ENCODE measurements at regions not wholly inside any gene's neighbourhood (a gene's known extent, or its start where the extent isn't known, plus 50 kb on each side); places are given as distances from the start of the nearest gene placed in this dataset.
"Not testable (repeated sequence)": the region's sequence is repeated elsewhere in the genome, so short reads cannot be mapped to it uniquely, and the experiment has no call there.

DNA sequence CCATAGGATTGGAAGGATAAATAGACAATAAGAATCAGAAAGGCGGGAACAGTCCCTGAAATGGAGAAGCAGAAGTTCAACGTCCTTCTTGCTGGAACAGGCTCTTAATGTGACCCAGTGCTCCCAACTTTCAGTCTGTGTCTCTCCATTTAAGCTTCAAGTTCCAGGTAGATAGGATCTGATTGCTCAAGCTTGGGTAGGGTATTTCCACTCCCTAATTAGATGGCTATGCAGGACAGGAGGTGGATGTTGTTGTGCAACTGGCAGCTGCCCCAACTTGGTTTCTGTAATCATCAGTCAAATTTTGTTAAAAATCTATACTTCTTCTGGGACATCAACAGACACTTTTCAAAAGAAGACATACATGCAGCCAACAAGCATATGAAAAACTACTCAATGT lies 266.2 kb downstream of the C12orf75 start:
- intact Hi-C loops (cut with DNase I): no loop called here

DNA sequence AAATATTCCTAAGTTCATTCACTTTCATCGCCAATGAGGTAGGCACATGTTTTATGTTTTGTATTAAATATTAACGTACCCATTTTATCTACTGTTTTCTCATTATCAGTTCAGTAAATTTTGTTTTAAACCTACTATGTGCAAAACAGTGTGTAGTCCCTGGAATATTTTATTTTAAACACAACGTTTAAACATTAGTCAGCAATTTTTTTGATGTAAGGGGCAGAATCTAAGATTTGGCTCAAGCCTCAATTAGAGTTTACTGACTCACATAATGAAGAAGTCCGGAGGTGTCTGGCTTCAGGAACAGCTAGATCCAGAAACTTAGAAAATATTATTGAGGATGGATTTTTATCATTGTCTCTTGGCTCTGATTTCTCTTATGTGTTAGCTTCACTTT lies 267.5 kb downstream of the C12orf75 start:
- Histone ChIP-seq H3K27ac (replicated peaks in 1 of 4) (no peak overlapping the region), H3K4me1 (no peaks in the 10 kb centered on the region), H3K4me3 (no peak overlapping the region), H3K9me3 (no peaks in the 10 kb centered on the region), H3K27me3 (peaks cover 0 to 18% (median 0%) of the 10 kb centered on the region in 4 donors), H3K36me3 (no peaks in the 10 kb centered on the region)
- TF ChIP-seq, protein P1, sequence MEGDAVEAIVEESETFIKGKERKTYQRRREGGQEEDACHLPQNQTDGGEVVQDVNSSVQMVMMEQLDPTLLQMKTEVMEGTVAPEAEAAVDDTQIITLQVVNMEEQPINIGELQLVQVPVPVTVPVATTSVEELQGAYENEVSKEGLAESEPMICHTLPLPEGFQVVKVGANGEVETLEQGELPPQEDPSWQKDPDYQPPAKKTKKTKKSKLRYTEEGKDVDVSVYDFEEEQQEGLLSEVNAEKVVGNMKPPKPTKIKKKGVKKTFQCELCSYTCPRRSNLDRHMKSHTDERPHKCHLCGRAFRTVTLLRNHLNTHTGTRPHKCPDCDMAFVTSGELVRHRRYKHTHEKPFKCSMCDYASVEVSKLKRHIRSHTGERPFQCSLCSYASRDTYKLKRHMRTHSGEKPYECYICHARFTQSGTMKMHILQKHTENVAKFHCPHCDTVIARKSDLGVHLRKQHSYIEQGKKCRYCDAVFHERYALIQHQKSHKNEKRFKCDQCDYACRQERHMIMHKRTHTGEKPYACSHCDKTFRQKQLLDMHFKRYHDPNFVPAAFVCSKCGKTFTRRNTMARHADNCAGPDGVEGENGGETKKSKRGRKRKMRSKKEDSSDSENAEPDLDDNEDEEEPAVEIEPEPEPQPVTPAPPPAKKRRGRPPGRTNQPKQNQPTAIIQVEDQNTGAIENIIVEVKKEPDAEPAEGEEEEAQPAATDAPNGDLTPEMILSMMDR (IDR thresholded peaks at IDR 0.05): no peak
- no peak for TF ChIP-seq POLR2AphosphoS5 (IDR thresholded peaks at IDR 0.05)
- no peak for TF ChIP-seq EP300 (IDR thresholded peaks at IDR 0.05)
- TF ChIP-seq POLR2A (IDR thresholded peaks at IDR 0.05; ENCODE audit: low read depth): no peak
- no peak for DNase-seq (ENCODE audit: extremely low spot score)
- 93% methylated on average over 4 of the region's 4 CpGs for WGBS
- intact Hi-C loops (cut with DNase I): no loop called here

More for the DNA sequence above, 266.2 kb downstream of the C12orf75 start:
- H3K27ac ChIP-seq (replicated peaks in 1 of 4): no peak overlapping the region
- H3K36me3 ChIP-seq: no peaks in the 10 kb centered on the region
- TF ChIP-seq POLR2A (IDR thresholded peaks at IDR 0.05; ENCODE audit: low read depth) (no peak), EP300 (IDR thresholded peaks at IDR 0.05) (no peak), POLR2AphosphoS5 (IDR thresholded peaks at IDR 0.05) (no peak)
- TF ChIP-seq, protein P1 (IDR thresholded peaks at IDR 0.05): no peak
- H3K4me1 ChIP-seq: no peaks in the 10 kb centered on the region
- H3K4me3 ChIP-seq: no peak overlapping the region
- H3K27me3 ChIP-seq: peaks cover 0 to 18% (median 0%) of the 10 kb centered on the region in 4 donors
- WGBS: 90% methylated on average over 2 of the region's 2 CpGs
- H3K9me3 ChIP-seq: no peaks in the 10 kb centered on the region
- no peak for DNase-seq (ENCODE audit: extremely low spot score)

DNA sequence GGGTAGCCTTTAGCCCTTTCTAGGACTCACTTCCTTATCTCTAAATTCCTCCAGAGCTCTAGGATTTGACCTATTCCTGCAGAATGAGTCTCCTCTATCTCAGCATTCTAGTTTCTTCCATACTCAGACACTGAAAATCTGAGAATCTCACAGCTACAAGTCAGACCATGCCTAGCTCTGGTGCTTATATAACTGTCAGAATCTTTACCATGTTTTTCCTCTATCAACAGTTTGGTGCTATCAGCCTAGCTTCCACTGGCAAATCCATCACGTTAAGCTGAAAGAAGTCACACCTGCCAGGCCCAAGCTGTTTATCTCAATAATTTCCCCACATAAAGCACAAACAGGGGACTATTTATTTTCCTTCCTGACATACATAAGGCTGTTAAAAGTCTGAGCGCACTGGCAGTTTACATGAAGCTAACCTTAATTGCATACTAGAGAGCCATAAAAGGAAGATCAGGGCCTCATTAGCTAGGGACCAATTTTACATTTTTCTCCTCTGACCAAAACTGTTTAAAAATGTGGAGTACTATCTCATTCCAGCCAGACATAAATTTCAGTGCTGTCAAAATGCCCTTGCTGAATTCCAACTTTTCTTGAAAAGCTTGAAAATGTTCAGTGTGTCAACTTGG lies 270.5 kb downstream of the C12orf75 start:
- H3K36me3 ChIP-seq: no peaks in the 10 kb centered on the region
- H3K4me3 ChIP-seq: no peak overlapping the region
- H3K4me1 ChIP-seq: no peaks in the 10 kb centered on the region
- H3K27ac ChIP-seq (replicated peaks in 1 of 4): no peak overlapping the region
- WGBS: 65% methylated on average over 2 of the region's 2 CpGs
- H3K27me3 ChIP-seq: no peaks in the 10 kb centered on the region
- DNase-seq (ENCODE audit: extremely low spot score): no peak
- H3K9me3 ChIP-seq: no peaks in the 10 kb centered on the region
- no peak for TF ChIP-seq POLR2AphosphoS5 (IDR thresholded peaks at IDR 0.05)
- TF ChIP-seq, protein P1 (IDR thresholded peaks at IDR 0.05): no peak
- no peak for TF ChIP-seq EP300 (IDR thresholded peaks at IDR 0.05)
- TF ChIP-seq POLR2A (IDR thresholded peaks at IDR 0.05; ENCODE audit: low read depth): no peak
- intact Hi-C loops (cut with DNase I): no loop called here

DNA sequence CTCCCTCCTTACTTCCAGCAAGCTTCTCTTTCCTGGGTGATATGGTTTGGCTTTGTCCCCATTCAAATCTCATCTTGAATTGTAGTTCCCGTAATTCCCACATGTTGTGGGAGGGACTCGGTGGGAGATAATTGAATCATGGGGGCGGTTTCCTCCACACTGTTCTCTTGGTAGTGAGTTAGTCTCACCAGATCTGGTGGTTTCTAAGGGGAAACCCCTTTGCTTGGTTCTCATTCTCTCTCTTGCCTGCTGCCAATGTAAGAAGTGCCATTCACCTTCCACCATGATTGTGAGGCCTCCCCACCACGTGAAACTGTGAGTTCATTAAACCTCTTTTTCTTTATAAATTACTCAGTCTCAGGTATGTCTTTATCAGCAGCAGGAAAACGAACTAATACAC lies 271.8 kb downstream of the C12orf75 start:
- intact Hi-C loops (cut with DNase I); H3K27ac ChIP-seq (replicated peaks in 1 of 4); H3K4me3 ChIP-seq; H3K9me3 ChIP-seq; DNase-seq (ENCODE audit: extremely low spot score); H3K4me1 ChIP-seq; H3K27me3 ChIP-seq; H3K36me3 ChIP-seq: not testable (repeated sequence)
- WGBS: 80% methylated on average over 5 of the region's 5 CpGs

DNA sequence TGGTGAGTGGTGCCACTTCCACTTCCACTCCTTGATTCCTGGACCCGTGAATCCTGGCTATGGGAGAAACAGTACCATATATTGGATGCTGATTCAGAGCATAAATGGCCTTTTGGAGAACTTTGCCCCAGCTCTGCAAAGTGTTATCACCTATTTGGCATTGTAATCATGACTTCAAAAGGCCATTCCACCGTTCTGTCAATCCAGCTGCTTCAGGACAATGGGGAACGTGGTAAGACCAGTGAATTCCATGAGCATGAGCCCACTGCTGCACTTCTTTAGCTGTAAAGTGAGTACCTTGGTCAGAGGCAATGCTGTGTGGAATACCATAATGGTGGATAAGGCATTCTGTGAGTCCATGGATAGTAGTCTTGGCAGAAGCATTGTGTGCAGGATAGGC lies 273.8 kb downstream of the C12orf75 start:
- DNase-seq (ENCODE audit: extremely low spot score): not testable (repeated sequence)

DNA sequence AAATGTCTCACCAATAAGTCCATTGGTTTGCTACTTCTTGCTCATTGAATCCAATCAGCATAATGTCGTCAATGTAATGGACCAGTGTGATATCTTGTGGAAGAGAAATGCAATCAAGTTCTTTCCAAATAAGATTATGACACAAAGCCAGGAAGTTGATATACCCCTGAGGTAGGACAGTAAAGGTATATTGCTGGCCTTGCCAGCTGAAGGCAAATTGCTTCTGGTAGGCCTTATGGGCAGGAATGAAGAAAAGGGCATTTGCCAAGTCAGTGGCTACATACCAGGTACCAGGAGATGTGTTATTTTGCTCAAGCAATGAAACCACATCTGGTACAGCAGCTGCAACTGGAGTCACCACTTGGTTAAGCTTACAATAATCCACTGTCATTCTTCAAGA lies 276.1 kb downstream of the C12orf75 start:
- H3K27me3 ChIP-seq; H3K4me3 ChIP-seq; H3K27ac ChIP-seq (replicated peaks in 1 of 4); DNase-seq (ENCODE audit: extremely low spot score); H3K9me3 ChIP-seq; H3K36me3 ChIP-seq; intact Hi-C loops (cut with DNase I); H3K4me1 ChIP-seq: not testable (repeated sequence)
- 100% methylated on average over 1 of the region's 1 CpG for WGBS

More for the DNA sequence above, 273.8 kb downstream of the C12orf75 start:
- H3K27me3 ChIP-seq; H3K4me3 ChIP-seq; H3K4me1 ChIP-seq; H3K9me3 ChIP-seq; H3K36me3 ChIP-seq; H3K27ac ChIP-seq (replicated peaks in 1 of 4); intact Hi-C loops (cut with DNase I): not testable (repeated sequence)
- WGBS: 87% methylated on average over 3 of the region's 3 CpGs

DNA sequence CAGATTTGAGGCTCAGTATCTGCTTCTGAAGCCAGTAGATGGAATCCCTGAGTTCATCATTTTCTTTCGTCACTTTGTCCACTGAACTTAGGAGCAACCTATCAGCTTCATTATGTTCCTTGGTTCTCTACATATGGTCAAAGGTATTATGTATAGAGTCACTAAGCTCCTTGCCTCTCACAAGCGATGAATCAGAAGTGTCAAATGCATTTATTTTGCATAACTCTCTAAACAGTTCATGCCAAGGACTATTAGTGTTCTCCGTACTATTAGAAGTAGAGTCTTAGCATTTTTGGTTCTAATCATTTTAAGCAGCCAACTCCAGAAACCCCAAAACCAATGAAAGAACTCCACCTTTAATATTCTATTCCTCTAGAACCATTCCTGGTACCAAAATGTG lies 278.5 kb downstream of the C12orf75 start:
- H3K27ac ChIP-seq (replicated peaks in 1 of 4); H3K27me3 ChIP-seq; H3K36me3 ChIP-seq; H3K9me3 ChIP-seq; H3K4me1 ChIP-seq; DNase-seq (ENCODE audit: extremely low spot score); intact Hi-C loops (cut with DNase I); H3K4me3 ChIP-seq: not testable (repeated sequence)
- WGBS: 91% methylated on average over 3 of the region's 3 CpGs

Measured in esophagus muscularis mucosa (tissue), 4 donors.